Adrenal gland (tissue), 5 donors: ENCODE measurements at regions not wholly inside any gene's neighbourhood (a gene's known extent, or its start where the extent isn't known, plus 50 kb on each side); places are given as distances from the start of the nearest gene placed in this dataset.

Experiments
- POLR2A ChIP-seq, 2 donors: fragments of 450-650 bp; IDR thresholded peaks; one replicate each; pipeline ENCODE4 v1.6.1; 2017; ENCODE audit warnings: antibody characterized with exemption in 2 of 2, mild to moderate bottlenecking in 2 of 2, moderate library complexity in 1 of 2
- TF ChIP-seq, protein P1 (sequence below), 6 experiments: fragments of 450-650 bp in 4 of 6; fragments of 200-600 bp in 2 of 6; sonication (generic) in 1 of 6; IDR thresholded peaks; 1 replicate in 5 of 6; 2 replicates in 1 of 6; pipeline versions ENCODE4 v1.5.1 to v1.8.0; 2016 to 2021; ENCODE audit warnings: antibody characterized with exemption in 6 of 6, mild to moderate bottlenecking in 2 of 6, moderate library complexity in 1 of 6
- donor health status: DM: no; HTN: no; CAD: no.

GRCh38 chr21:30028537-30028936, 88.7 kb upstream of the GRIK1 start:
- TF ChIP-seq, protein P1, sequence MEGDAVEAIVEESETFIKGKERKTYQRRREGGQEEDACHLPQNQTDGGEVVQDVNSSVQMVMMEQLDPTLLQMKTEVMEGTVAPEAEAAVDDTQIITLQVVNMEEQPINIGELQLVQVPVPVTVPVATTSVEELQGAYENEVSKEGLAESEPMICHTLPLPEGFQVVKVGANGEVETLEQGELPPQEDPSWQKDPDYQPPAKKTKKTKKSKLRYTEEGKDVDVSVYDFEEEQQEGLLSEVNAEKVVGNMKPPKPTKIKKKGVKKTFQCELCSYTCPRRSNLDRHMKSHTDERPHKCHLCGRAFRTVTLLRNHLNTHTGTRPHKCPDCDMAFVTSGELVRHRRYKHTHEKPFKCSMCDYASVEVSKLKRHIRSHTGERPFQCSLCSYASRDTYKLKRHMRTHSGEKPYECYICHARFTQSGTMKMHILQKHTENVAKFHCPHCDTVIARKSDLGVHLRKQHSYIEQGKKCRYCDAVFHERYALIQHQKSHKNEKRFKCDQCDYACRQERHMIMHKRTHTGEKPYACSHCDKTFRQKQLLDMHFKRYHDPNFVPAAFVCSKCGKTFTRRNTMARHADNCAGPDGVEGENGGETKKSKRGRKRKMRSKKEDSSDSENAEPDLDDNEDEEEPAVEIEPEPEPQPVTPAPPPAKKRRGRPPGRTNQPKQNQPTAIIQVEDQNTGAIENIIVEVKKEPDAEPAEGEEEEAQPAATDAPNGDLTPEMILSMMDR (IDR thresholded peaks at IDR 0.05), result no peak
- TF ChIP-seq POLR2A (IDR thresholded peaks at IDR 0.05), result no peak
